ENCODE measurements at regions not wholly inside any gene's neighbourhood (a gene's known extent, or its start where the extent isn't known, plus 50 kb on each side); places are given as distances from the start of the nearest gene placed in this dataset.

- no peak for DNase-seq (ENCODE audit: low spot score)
These were observed 161.8 kb upstream of the CSF3R start for GRCh38 chr1:36644556-36644955.

- DNase-seq (ENCODE audit: low spot score): no peak
These were observed 160.9 kb upstream of the CSF3R start for GRCh38 chr1:36643371-36644270.

GRCh38 chr1:36642802-36643201 lies 160.1 kb upstream of the CSF3R start:
- no peak for DNase-seq (ENCODE audit: low spot score)

GRCh38 chr1:36641776-36642175 lies 159.1 kb upstream of the CSF3R start:
- DNase-seq (ENCODE audit: low spot score): no peak

GRCh38 chr1:36639461-36639860 lies 156.7 kb upstream of the CSF3R start:
- DNase-seq (ENCODE audit: low spot score): no peak

- DNase-seq (ENCODE audit: low spot score): no peak
These were observed 155.6 kb upstream of the CSF3R start for GRCh38 chr1:36638268-36638667.

GRCh38 chr1:36636206-36636605 lies 153.5 kb upstream of the CSF3R start:
- DNase-seq (ENCODE audit: low spot score): no peak

- no peak for DNase-seq (ENCODE audit: low spot score)
These were observed 152.6 kb upstream of the CSF3R start for GRCh38 chr1:36635284-36635683.

- no peak for DNase-seq (ENCODE audit: low spot score)
These were observed 146.1 kb upstream of the CSF3R start for GRCh38 chr1:36628804-36629203.

GRCh38 chr1:36626435-36626834 lies 143.7 kb upstream of the CSF3R start:
- DNase-seq (ENCODE audit: low spot score): no peak

GRCh38 chr1:36625935-36626310 lies 143.2 kb upstream of the CSF3R start:
- no peak for DNase-seq (ENCODE audit: low spot score)

GRCh38 chr1:36625253-36625934 lies 142.7 kb upstream of the CSF3R start:
- DNase-seq (ENCODE audit: low spot score): no peak

GRCh38 chr1:36624466-36624865 lies 141.8 kb upstream of the CSF3R start:
- DNase-seq (ENCODE audit: low spot score): peak; percentile 48

- DNase-seq (ENCODE audit: low spot score): no peak
These were observed 140.3 kb upstream of the CSF3R start for GRCh38 chr1:36622741-36623648.

GRCh38 chr1:36621531-36621930 lies 138.8 kb upstream of the CSF3R start:
- no peak for DNase-seq (ENCODE audit: low spot score)

- DNase-seq (ENCODE audit: low spot score): no peak
These were observed 137.4 kb upstream of the CSF3R start for GRCh38 chr1:36620142-36620541.

GRCh38 chr1:36614991-36615390 lies 132.3 kb upstream of the CSF3R start:
- no peak for DNase-seq (ENCODE audit: low spot score)

GRCh38 chr1:36614571-36614970 lies 131.9 kb upstream of the CSF3R start:
- no peak for DNase-seq (ENCODE audit: low spot score)

GRCh38 chr1:36613721-36614120 lies 131.0 kb upstream of the CSF3R start:
- no peak for DNase-seq (ENCODE audit: low spot score)

- DNase-seq (ENCODE audit: low spot score): no peak
These were observed 130.2 kb upstream of the CSF3R start for GRCh38 chr1:36612881-36613280.

- no peak for DNase-seq (ENCODE audit: low spot score)
These were observed 129.4 kb upstream of the CSF3R start for GRCh38 chr1:36612121-36612520.

- peak; percentile 92 for DNase-seq (ENCODE audit: low spot score)
These were observed 126.7 kb upstream of the CSF3R start for GRCh38 chr1:36609241-36610027.

Measured in iPS-NIHi11 (cell line).